Posterior cingulate gyrus (tissue), 11 donors: ENCODE measurements at regions not wholly inside any gene's neighbourhood (a gene's known extent, or its start where the extent isn't known, plus 50 kb on each side); places are given as distances from the start of the nearest gene placed in this dataset.
A peak's percentile ranks its signal among the peaks of the same experiment; 100 is the strongest.

Experiments used
- DNase-seq, 10 donors: peaks; one replicate each; pipeline versions ENCODE4 v3.0.0 to v3.0.0-alpha.2; 2020 to 2021; ENCODE audit warnings: mixed read lengths in 3 of 10
- intact Hi-C: fragments of 100-400 bp; cut with DNase I; formaldehyde crosslinking; loops from one replicate; pipeline ENCODE4 v1.15.1; 2023

DNA sequence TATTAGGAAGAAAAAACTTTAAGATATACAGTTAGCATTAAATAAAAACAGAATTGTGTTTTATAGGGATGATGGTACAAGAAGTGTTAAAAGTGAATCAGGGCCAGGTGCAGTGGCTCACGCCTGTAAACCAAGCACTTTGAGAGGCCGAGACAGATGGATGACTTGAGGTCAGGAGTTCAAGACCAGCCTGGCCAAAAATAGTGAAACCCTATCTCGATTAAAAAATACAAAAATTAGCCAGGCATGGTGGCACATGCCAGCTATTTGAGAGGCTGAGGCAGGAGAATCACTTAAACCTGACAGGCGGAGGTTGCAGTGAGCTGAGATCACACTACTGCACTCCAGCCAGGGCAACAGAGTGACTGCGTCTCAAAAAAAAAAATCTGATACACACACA is 282.9 kb upstream of the ATP10B start:
- intact Hi-C loops = no loop called here
- no peak for DNase-seq

DNA sequence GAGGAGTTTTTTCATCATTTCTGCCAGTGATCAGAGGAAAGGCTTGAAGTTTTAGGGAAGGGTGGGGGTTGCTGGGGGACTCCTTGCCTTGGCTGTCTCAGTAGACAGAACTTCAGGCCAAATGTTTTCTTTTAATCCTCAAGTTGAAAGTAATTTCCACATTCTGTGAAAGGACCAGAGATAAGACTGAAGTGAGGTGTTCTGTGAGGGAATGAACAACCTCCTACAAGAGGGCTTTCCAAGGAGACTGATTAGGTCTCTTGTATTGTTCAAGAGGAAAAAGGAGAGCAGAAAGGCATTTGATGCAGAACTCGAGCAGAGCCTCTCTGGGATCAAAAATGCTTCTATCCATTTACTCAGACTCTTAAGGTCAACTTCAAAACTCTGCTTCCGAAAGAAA is 282.1 kb upstream of the ATP10B start:
- intact Hi-C loops = no loop called here
- DNase-seq = no peak

DNA sequence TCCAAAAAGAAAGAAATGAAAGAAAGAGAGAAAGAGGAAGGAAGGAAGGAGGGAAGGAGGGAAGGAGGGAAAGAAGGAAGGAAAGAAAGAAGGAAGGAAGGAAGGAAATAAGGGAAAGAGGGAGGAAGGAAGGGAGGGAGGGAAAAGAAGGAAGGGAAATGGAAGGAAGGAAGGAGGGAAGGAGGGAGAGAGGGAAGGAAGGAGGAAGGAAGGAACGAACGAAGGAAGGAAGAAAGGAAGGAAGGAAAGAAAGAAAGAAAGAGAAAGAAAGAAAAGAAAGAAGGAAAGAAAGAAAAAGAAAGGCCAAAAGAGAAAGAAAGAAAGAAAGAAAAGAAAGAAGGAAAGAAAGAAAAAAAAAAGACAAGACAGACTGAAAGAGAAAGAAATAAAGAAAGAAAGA is 263.9 kb upstream of the ATP10B start:
- intact Hi-C loops = no loop called here
- no peak for DNase-seq

DNA sequence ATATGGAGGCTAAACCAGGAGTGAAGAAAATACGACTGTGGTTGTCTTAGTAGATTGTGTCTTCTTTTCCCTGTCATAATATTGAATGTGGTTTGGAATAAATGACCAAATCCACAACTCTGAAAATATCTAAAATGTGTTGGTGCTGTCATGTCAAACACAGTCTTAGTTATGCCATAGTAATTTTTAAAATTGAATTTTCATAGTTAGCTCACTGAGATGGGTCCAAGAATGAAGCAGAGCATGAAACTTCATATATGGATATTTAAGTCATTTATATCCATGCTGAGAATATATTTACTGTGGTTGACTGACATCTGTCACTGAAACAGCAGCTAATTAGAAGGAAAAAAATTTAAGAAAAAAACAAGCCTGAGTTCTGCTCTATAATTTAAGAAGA is 260.4 kb upstream of the ATP10B start:
- DNase-seq = no peak
- intact Hi-C loops = no loop called here

DNA sequence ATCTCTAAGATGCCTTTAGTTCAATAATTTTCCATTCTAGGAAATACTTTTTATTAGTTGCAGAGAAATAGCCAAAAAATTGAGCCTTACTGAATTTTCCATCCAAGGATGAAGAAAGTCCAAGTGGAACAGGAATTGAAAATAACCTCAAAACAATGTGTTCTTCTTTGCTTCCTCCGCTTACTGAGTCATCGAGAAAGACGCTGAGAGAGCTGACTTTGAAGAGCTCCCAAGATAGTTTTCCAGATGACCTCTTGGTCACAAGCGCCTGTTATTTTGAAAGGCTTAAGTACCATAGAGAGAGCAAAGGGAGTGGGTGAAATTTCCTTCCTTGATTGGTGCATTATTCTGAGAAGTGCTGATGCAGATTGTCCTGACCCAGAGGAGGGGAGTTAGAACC is 253.5 kb upstream of the ATP10B start:
- DNase-seq = no peak
- intact Hi-C loops = no loop called here

DNA sequence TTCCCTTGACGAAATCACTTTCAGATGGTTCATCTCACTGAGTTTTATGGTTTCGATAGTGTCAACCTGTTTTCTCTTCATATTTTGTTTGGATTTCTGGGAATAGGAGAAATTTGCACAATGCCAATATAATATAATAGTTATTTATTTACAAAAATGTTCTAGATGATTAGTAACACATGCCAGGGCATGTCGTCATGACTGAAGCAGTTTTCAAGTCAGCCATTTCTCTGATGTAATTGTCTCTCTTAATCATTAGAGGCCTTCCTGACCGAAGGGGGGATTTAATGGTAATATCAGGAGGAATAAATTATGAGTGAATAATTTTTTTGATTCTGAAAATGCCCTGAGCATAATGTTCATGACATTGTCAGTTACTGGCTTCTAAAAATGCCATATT is 246.5 kb upstream of the ATP10B start:
- no peak for DNase-seq
- intact Hi-C loops = no loop called here

- intact Hi-C loops = no loop called here
- no peak for DNase-seq
Observed at GRCh38 chr5:161096581-161096980, 244.6 kb upstream of the ATP10B start.

- intact Hi-C loops = no loop called here
- DNase-seq = no peak
Observed at GRCh38 chr5:161095953-161096352, 243.9 kb upstream of the ATP10B start.

GRCh38 chr5:161094411-161094810 is 242.4 kb upstream of the ATP10B start:
- intact Hi-C loops = no loop called here
- no peak for DNase-seq

DNA sequence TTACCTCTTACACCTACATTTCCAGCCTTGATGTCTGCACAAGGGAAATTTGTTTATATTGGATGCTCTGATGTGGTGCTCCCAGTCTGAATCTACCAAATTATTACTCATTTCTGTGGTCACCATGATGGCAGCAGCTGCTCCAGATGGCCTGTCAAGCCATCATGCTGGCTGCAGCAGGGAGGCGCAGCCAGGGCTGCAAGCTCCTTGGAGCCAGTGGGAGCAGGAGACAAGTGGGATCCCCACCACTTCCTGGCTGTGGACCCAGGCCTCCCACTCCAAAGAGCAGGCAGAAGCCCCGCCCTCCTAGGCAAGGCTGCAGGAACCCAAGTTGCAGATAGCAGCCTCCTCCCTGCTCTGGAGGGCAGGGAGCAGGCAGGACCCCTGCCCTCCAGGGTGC is 241.1 kb upstream of the ATP10B start:
- intact Hi-C loops = no loop called here
- peak in 1 of 10 donors; percentile 73 for DNase-seq

- intact Hi-C loops = no loop called here
- DNase-seq = no peak
Observed at GRCh38 chr5:161089569-161089968, 237.6 kb upstream of the ATP10B start.

GRCh38 chr5:161086461-161086860 is 234.4 kb upstream of the ATP10B start:
- DNase-seq = no peak
- intact Hi-C loops = no loop called here

DNA sequence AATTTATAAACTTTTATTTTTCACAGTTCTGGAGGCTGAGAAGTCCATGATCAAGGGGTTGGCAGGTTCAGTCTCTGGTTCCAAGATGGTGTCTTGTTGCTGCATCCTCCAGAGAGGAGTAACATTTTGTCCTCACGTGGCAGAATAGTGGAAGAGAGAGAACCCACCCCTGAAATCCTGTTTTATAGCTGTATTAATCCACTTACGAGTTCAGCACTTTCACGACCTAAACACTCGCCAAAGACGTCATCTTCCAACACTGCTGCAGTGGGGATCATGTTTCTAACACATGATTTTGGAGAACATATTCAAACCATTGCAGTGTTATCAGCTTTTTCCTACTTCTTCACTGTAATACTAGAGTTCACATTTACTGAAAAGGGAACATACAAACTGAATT is 233.0 kb upstream of the ATP10B start:
- DNase-seq = no peak
- intact Hi-C loops = no loop called here

- intact Hi-C loops = no loop called here
- no peak for DNase-seq
Observed at GRCh38 chr5:161084115-161084514, 232.1 kb upstream of the ATP10B start.

- DNase-seq = no peak
- intact Hi-C loops = no loop called here
Observed at GRCh38 chr5:161078793-161079192, 226.8 kb upstream of the ATP10B start.

- intact Hi-C loops = no loop called here
- no peak for DNase-seq
Observed at GRCh38 chr5:161077936-161078545, 226.0 kb upstream of the ATP10B start.

DNA sequence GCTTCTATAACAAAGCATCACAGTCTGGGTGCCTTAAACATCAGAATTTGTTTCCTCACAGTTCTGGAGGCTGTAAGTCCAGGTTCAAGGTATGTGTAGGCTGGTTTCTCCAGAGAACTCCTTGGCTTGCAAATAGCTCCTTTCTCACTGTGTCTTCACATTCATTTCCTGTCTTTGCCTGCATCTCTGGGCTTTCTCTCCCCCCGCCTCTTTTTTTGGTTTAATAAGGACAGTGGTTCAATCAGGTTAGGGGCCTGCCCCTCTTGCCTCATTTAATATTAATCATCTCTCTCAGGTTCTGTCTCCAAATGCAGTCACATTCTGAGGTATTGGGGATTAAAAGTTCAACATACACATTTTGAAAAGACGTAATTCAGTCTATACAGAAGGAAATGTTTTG is 225.5 kb upstream of the ATP10B start:
- DNase-seq = no peak

GRCh38 chr5:161064781-161065180 is 212.8 kb upstream of the ATP10B start:
- intact Hi-C loops = no loop called here
- no peak for DNase-seq

More for the DNA sequence above, 225.5 kb upstream of the ATP10B start:
- intact Hi-C loops = no loop called here

GRCh38 chr5:161064297-161064696 is 212.3 kb upstream of the ATP10B start:
- intact Hi-C loops = no loop called here
- DNase-seq = no peak

DNA sequence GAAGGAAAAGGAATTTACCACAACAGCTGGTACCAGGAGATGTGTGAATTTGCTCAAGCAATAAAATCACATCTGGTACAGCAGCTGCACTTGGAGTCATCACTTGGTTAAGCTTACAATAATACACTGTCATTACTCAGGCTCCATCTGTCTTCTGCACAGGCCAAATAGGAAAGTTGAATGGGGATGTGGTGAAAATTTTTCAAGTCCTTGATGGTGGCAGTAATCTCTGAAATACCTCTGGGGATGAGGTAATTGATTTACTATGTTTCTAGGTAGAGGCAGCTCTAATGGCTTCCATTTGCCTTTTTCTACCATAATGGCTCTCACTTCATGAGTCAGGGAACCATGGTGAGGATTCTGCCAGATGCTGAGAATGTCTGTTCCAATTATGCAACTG is 206.8 kb upstream of the ATP10B start:
- intact Hi-C loops = no loop called here
- DNase-seq = no peak

DNA sequence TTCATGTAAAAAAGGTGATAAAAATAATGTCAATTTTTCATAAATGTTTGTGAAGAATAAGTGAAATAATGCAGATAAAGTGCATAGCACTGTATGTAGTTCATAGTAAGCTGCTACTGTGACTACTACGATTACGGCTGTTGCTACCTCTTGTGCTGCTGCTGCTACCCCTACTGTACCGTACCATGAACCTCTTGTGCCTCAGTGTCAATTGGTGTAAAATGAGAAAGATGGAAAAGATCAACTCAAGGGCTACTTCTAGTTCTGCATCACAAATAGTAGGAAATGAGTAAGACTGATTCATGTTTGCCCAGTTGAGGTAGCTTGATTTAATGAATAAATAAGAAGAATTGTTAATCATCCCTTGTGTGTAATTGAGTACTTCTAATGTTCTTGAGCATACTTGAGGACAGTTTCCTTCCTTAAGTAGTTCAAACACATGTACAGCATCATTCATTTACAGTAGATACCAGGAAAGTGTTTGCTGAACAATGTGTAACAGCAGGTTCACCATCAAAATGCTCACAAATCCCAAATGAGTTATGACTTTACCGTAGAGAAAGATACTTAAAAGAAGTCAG is 200.0 kb upstream of the ATP10B start:
- intact Hi-C loops = no loop called here
- no peak for DNase-seq

- intact Hi-C loops = no loop called here
- no peak for DNase-seq
Observed at GRCh38 chr5:161047024-161047423, 195.0 kb upstream of the ATP10B start.

GRCh38 chr5:161042862-161043261 is 190.9 kb upstream of the ATP10B start:
- intact Hi-C loops = no loop called here
- no peak for DNase-seq
